GM13977 (cell line): ENCODE measurements at regions not wholly inside any gene's neighbourhood (a gene's known extent, or its start where the extent isn't known, plus 50 kb on each side); places are given as distances from the start of the nearest gene placed in this dataset.

Experiments
- DNase-seq: peaks from one replicate; pipeline ENCODE4 v3.0.0; 2012; ENCODE audit warnings: low spot score
- CTCF ChIP-seq: IDR thresholded peaks from 2 replicates; pipeline ENCODE4 v1.5.1; 2012; ENCODE audit warnings: mild to moderate bottlenecking, control low read depth; ENCODE audit not compliant: insufficient read depth; ENCODE audit errors: extremely low read depth, missing control alignments
- in situ Hi-C: fragments of 300-500 bp; cut with MboI; formaldehyde crosslinking; loops from one replicate; pipeline ENCODE4 v1.12.0; 2022; ENCODE audit warnings: low sequenced_read_pairs, low pct_unique_long_range_greater_than_20kb, mixed read lengths, inconsistent platforms; ENCODE audit not compliant: unreplicated experiment

DNA sequence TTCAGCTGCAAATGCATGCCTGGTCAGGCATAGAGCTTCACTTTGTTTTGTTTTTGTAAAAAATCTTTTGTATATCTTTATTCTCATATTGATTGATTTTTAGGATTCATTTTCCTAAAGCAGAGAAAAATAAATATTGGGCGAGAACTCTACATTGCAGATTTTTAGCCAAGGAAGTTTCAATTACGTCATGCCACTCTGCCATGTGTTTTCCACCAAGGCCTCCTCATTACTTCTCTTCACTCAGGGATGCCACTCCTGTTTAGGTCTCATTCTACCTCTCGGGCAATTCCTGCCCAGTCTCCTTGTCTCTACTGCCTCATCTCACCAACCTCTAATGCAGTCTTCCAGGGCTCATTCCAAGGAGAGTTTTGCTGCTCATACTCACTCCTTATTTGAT is 497.3 kb upstream of the SPTLC3 start:
- in situ Hi-C loops, result no loop called here
- no peak for TF ChIP-seq CTCF
- no peak for DNase-seq

GRCh38 chr20:12512755-12513154 is 496.0 kb upstream of the SPTLC3 start:
- DNase-seq, result no peak
- in situ Hi-C loops, result no loop called here
- TF ChIP-seq CTCF, result no peak

DNA sequence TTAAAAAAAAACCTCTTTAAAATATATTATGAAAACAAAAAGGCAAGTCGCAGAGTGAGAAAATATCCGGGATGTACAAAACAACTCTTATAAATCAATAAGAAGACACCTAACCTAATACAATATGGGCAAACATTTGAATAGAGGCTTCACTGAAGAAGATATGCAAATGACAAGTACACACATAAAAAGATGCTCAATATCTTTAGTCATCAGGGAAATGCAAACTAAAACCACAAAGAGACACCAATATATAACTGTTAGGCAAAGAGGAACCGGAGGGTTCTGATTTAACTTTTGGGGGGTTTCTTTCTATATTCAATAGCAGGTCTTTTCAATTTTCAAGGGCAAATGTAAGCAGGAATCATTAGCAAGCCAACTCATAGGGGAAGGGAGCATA is 480.7 kb upstream of the SPTLC3 start:
- in situ Hi-C loops, result no loop called here
- TF ChIP-seq CTCF, result no peak
- no peak for DNase-seq

DNA sequence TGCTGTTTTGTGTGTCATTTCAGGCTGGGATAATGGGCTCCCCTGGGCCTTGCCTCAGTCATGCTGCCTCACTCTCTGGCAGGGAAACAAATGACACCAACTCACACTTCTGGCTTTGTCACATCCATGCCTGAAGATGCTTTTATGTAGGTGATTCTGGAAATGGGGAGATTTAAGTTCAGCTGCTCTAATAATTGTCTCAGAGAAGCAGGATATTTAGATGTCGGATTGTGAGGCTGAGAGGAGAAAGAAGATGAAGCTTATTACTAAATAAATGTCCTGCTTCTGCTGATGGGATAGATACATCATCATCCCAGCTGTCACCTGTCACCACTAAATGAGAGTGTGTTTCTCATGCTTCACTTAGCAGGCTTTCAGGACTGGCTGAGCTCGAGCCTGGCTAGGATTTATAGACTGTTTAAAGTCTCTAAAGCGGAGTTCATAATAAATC is 480.2 kb upstream of the SPTLC3 start:
- in situ Hi-C loops, result no loop called here
- TF ChIP-seq CTCF, result no peak
- no peak for DNase-seq

DNA sequence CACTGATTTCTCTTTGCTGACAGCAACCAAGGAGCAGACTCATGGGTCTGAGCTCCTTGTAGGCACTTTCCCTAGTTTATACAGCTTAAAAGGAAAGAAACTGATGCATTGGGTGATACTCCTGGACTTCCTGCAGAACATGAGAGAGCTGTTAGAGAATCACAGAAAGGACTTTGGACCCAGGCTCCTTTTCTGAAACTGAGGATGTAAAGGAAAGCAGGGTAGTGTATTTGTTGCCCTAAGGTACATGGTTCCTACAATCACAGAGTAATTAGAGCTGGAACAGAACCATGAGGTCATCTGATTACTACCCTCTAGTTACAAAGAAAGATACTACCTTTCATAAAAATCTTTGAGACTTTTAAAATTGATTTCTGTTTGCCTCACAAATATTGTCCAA is 477.1 kb upstream of the SPTLC3 start:
- no peak for TF ChIP-seq CTCF
- DNase-seq, result no peak
- in situ Hi-C loops, result no loop called here

DNA sequence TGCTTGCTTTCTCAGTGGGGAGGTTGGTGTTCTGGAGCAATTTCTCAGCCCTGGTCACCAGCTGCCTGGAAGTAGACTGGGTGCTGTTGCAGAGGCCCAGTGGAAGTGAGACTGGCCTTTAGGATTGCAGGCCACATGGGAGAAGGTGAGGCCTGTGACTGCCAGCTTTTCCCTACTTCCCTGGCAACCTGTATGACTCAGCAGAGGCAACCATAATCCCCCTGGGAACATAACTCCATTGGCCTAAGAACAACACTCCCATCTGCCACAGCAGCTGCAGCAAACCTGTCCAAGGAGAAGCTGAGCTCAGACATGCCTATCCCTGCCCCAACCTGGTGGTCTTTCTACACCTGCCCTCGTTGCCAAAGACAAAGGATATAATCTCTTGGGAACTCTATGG is 473.5 kb upstream of the SPTLC3 start:
- in situ Hi-C loops, result no loop called here
- DNase-seq, result no peak
- TF ChIP-seq CTCF, result no peak

DNA sequence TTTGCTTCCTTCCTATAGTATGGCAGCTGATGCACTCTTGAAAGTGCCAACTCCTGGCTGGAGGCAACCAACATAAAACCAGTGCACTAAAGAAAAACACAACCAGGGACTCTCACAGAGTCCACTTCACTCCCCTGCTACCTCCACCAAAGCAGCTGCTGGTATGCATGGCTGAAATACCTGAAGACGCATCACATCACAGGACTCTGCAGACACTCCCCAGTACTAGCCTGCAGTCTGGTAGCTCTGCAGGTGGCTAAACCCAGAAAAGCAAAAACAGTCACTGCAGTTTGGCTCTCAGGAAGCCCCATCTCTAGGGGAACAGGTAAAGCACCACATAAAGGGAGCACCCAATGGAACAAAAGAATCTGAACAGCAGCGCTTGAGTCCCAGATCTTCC is 473.0 kb upstream of the SPTLC3 start:
- DNase-seq, result no peak
- in situ Hi-C loops, result no loop called here
- no peak for TF ChIP-seq CTCF
